ENCODE measurements at regions not wholly inside any gene's neighbourhood (a gene's known extent, or its start where the extent isn't known, plus 50 kb on each side); places are given as distances from the start of the nearest gene placed in this dataset.
"Not testable (repeated sequence)": the region's sequence is repeated elsewhere in the genome, so short reads cannot be mapped to it uniquely, and the experiment has no call there.

- not testable (repeated sequence) for ATAC-seq
Measured at GRCh38 chr16:29578898-29579297, 72.7 kb upstream of the NPIPB12 start.

GRCh38 chr16:29581764-29582163 lies 75.6 kb upstream of the NPIPB12 start:
- not testable (repeated sequence) for ATAC-seq

- not testable (repeated sequence) for ATAC-seq
Measured at GRCh38 chr16:29591919-29592318, 71.1 kb upstream of the SPN start.

- peak; percentile 80 for ATAC-seq
Measured at GRCh38 chr16:29594269-29594925, 68.7 kb upstream of the SPN start.

GRCh38 chr16:29594926-29595838 lies 67.9 kb upstream of the SPN start:
- peak; percentile 98 for ATAC-seq

- not testable (repeated sequence) for ATAC-seq
Measured at GRCh38 chr16:29597030-29597429, 66.0 kb upstream of the SPN start.

GRCh38 chr16:29600111-29601000 lies 62.7 kb upstream of the SPN start:
- not testable (repeated sequence) for ATAC-seq

GRCh38 chr16:29602247-29602625 lies 60.8 kb upstream of the SPN start:
- ATAC-seq: not testable (repeated sequence)

GRCh38 chr16:29602683-29603088 lies 60.4 kb upstream of the SPN start:
- ATAC-seq: not testable (repeated sequence)

- ATAC-seq: peak; percentile 46
Measured at GRCh38 chr16:29604631-29605549, 58.2 kb upstream of the SPN start.

- ATAC-seq: not testable (repeated sequence)
Measured at GRCh38 chr16:29605593-29606205, 57.3 kb upstream of the SPN start.

- not testable (repeated sequence) for ATAC-seq
Measured at GRCh38 chr16:29606669-29607427, 56.2 kb upstream of the SPN start.

GRCh38 chr16:29607428-29607823 lies 55.6 kb upstream of the SPN start:
- not testable (repeated sequence) for ATAC-seq

- peak; percentile 70 for ATAC-seq
Measured at GRCh38 chr16:29612381-29613306, 50.4 kb upstream of the SPN start.
